GM18507 (cell line): ENCODE measurements at regions not wholly inside any gene's neighbourhood (a gene's known extent, or its start where the extent isn't known, plus 50 kb on each side); places are given as distances from the start of the nearest gene placed in this dataset.

ENCODE experiments used
- DNase-seq: peaks from one replicate; pipeline ENCODE4 v3.0.0; 2011; ENCODE audit warnings: low read depth; ENCODE audit not compliant: insufficient read length; ENCODE audit errors: extremely low spot score
- FAIRE-seq: peaks from 2 replicates; lab custom pipeline; 2011; peaks lifted over from hg19 to GRCh38; lab: Jason Lieb, UNC

- DNase-seq (peak; percentile 94), FAIRE-seq (peak; percentile 90)
These were observed 117.2 kb upstream of the GUCA2B start for GRCh38 chr1:42035830-42036604.

GRCh38 chr1:42035205-42035829, 116.6 kb upstream of the HIVEP3 start:
- FAIRE-seq (no peak), DNase-seq (peak; percentile 57)

DNA sequence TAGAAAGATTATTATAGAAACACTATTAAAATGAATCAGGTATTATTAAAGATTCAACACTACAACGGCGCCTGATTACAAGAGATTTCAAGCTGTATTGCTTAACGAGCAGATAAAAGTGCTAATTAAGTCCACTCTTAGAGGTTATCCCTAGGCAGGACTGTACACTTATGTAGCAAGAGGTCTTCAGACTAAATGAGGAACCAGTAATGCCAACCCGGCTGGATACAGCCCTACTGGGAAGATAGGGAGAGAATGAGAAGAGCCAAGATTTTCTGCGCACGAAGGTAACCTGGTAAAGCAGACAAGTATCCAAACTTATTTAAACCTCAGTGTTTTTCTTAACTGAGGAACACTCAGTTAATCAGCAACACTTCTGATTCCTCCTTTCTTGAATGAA, 115.7 kb upstream of the HIVEP3 start:
- DNase-seq (no peak), FAIRE-seq (no peak)

DNA sequence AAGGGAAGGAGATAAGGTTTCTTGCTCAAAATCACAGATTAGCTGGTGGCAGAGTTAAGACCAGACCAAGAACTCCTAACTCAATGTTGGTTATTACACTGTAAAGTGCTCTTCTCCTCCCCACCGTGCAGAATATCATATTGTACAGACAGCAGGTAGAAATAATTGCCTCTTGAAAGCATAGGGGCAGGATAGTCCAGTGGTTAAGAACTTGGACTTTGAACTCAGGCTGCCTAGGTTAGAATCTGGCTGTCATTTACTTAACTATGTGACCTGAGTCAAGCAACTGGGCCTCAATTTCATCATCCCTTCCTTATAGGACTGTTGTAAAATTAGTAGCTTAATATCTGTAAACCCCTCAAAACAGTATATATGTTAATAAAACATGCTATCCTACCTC, 114.9 kb upstream of the HIVEP3 start:
- DNase-seq (no peak), FAIRE-seq (no peak)

DNA sequence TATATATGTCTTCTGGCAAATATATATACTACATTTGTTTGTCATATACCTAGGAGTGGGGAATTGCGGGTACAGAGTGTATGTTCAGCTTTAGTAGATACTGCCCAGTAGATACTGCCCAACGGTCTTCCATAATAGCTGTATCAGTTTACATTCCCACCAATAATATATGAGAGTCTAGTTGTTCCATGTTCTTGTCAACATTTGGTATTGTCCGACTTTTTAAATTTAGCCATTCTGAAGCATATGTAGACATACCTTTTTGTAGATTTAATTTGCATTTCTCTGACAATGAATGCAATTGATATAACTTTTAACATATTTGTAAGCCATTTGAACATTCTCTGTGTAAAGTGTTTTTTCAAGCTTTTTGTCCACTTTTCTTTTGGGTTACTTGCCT, 99.0 kb upstream of the HIVEP3 start:
- DNase-seq, result no peak
- FAIRE-seq, result no peak

- no peak for DNase-seq
These were observed 98.5 kb upstream of the HIVEP3 start for GRCh38 chr1:42017259-42017658.

GRCh38 chr1:42014823-42015222, 96.1 kb upstream of the HIVEP3 start:
- no peak for DNase-seq
- FAIRE-seq, result no peak

More at GRCh38 chr1:42017259-42017658, 98.5 kb upstream of the HIVEP3 start:
- no peak for FAIRE-seq

GRCh38 chr1:42013881-42014470, 95.3 kb upstream of the HIVEP3 start:
- FAIRE-seq (peak; percentile 56), DNase-seq (no peak)

GRCh38 chr1:42012852-42013251, 94.1 kb upstream of the HIVEP3 start:
- FAIRE-seq, result no peak
- no peak for DNase-seq

- FAIRE-seq (peak; percentile 58), DNase-seq (no peak)
These were observed 91.7 kb upstream of the HIVEP3 start for GRCh38 chr1:42010381-42010780.

DNA sequence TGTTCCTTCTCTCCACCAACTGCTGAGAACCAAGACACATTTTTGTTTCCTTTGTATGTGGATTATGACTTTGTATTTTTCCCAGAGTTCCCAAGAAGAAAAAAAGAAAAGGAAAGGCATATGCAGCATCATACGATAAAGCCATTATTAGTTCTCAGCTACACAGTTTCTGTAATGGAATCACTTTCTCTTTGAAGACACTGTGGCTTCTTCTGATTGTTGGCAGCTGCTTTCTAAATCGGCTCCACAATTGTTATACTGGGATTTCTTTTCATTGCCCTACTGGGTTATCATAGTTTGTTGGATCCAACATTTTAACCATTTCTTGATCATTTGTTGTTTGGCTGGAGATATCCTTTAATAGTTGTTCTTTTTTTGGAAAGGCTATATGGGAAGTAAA, 89.5 kb upstream of the HIVEP3 start:
- FAIRE-seq, result peak; percentile 15

GRCh38 chr1:42006836-42007235, 88.1 kb upstream of the HIVEP3 start:
- DNase-seq (no peak), FAIRE-seq (no peak)

More for the DNA sequence above, 89.5 kb upstream of the HIVEP3 start:
- DNase-seq, result no peak

DNA sequence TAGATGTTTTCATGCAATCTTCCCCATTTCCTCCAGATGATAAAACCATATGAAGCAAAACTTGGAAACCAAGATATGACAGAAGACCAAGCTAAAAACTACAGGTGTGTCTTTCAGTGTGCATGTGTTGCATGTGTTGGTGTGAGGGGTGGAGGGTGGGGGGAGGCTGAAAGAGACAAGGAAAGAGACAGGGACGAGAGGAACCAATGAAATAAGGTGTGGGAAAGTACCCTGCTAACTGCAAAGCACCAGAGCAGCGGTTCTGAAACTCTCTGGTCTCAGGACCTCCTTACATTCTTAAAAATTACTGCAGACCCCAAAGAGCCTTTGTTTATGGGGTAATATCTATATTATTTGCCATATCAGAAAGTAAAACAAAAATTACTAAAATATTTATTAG, 87.4 kb upstream of the HIVEP3 start:
- no peak for DNase-seq
- no peak for FAIRE-seq

DNA sequence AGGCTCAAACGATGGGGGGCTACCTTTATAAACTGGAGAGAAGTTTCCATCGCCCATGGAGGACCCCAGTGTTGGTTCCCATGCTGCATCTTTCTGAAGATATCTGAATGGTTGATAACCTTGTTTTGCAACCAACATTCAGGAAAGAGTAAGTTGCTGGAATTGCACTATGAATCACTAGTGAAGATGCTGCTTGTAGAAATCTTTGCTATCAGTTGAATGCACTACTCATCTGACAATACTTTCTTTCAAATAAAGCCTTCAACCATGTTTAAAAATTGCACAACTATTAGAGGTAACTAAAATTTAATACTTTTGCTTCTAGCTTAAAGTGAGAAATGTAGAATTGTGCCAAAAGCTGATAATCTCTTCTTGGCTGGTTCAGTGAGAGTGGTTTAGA, 86.8 kb upstream of the HIVEP3 start:
- FAIRE-seq (peak; percentile 18), DNase-seq (no peak)

GRCh38 chr1:42004860-42005259, 86.1 kb upstream of the HIVEP3 start:
- no peak for FAIRE-seq

DNA sequence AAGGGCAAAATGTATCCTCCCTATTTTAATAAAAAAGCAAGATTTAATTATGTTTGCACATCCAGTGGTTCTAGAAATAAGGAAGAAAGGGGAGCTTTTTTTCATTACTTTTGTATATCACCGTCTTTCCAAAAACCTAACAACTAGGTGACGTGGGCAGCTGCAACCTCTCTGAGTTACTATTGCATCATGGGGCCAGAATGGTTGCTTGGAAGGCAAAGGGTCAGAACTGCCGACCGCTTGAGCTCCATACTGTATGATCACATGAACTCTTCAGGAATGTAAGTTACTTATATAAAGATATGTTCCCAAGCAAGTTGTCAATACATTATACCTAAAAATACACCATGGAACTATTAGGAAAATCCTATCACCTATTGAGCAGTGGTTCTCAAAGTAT, 85.6 kb upstream of the HIVEP3 start:
- FAIRE-seq (no peak), DNase-seq (no peak)

More at GRCh38 chr1:42004860-42005259, 86.1 kb upstream of the HIVEP3 start:
- no peak for DNase-seq

- DNase-seq (no peak), FAIRE-seq (no peak)
These were observed 84.7 kb upstream of the HIVEP3 start for GRCh38 chr1:42003433-42003832.

- FAIRE-seq (peak; percentile 65), DNase-seq (no peak)
These were observed 83.5 kb upstream of the HIVEP3 start for GRCh38 chr1:42002220-42002619.

DNA sequence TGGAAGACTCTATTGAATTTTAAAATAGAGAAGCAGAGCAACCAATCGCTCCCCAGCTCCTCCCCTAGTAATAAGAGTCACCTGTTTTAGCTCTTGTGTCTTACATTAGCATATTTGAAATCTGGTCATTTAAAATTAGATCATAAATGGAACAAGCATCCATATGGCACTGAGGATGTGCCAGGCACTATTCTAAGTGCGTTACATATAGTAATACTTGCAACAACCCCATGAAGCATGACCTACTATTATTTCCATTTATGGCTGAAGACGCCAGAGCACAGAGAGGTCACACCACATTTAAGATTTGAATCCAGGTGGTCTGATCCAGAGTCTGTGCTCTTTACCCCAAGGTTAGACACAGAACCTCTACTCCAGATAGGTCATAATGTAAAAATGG, 82.0 kb upstream of the HIVEP3 start:
- FAIRE-seq, result no peak

GRCh38 chr1:41999884-42000283, 81.2 kb upstream of the HIVEP3 start:
- FAIRE-seq, result no peak

More for the DNA sequence above, 82.0 kb upstream of the HIVEP3 start:
- DNase-seq, result no peak

GRCh38 chr1:41998250-41998649, 79.5 kb upstream of the HIVEP3 start:
- FAIRE-seq (no peak), DNase-seq (no peak)

More at GRCh38 chr1:41999884-42000283, 81.2 kb upstream of the HIVEP3 start:
- DNase-seq, result no peak
